Panc1 (cell line): ENCODE measurements at regions not wholly inside any gene's neighbourhood (a gene's known extent, or its start where the extent isn't known, plus 50 kb on each side); places are given as distances from the start of the nearest gene placed in this dataset.

ENCODE experiments used
- ATAC-seq: fragments of 200-7000 bp; cut with Tn5 transposase; 2 replicates; pipeline ENCODE4 v1.9.1; 2020; ENCODE audit warnings: mild to moderate bottlenecking, moderate library complexity
- BruUV-seq: library from RNA; stranded (reverse); fragments of 400-500 nt; replicated peaks from 2 replicates; lab custom pipeline; 2021; lab: Mats Ljungman, UMichigan
- CTCF ChIA-PET: fragments of 300-600 bp; sonication (Branson Sonifier 250); formaldehyde crosslinking; loops from one replicate; lab custom pipeline; 2022; ENCODE audit warnings: antibody characterized with exemption; lab: Charles Lee
- POLR2A ChIA-PET: fragments of 300-600 bp; sonication (Branson Sonifier 250); formaldehyde crosslinking; loops from one replicate; lab custom pipeline; 2022; ENCODE audit warnings: antibody characterized with exemption; lab: Charles Lee
- DNase-seq: peaks from one replicate; pipeline ENCODE4 v3.0.0-alpha.2; 2010; ENCODE audit warnings: low read depth, low spot score
- H3K27ac ChIP-seq: 2 replicates; pipeline ENCODE4 v1.5.1; 2011; ENCODE audit warnings: mild to moderate bottlenecking, low read length, inconsistent platforms
- H3K27me3 ChIP-seq: fragments of 200-500 bp; sonication (Bioruptor generic); 2 replicates; pipeline ENCODE4 v1.6.0; 2014; ENCODE audit warnings: low read length, inconsistent platforms; ENCODE audit not compliant: control insufficient read depth, insufficient read depth
- H3K36me3 ChIP-seq: fragments of 200-500 bp; sonication (Bioruptor generic); 2 replicates; pipeline ENCODE4 v1.5.1; 2014; ENCODE audit warnings: inconsistent platforms, mild to moderate bottlenecking, low read length, moderate library complexity; ENCODE audit not compliant: control insufficient read depth, insufficient read depth
- H3K4me1 ChIP-seq: 2 replicates; pipeline ENCODE4 v1.5.1; 2011; ENCODE audit warnings: inconsistent platforms, mild to moderate bottlenecking, low read length, moderate library complexity; ENCODE audit not compliant: control insufficient read depth, insufficient read depth
- H3K4me3 ChIP-seq, 2 experiments: 2 replicates each; pipeline ENCODE4 v1.5.1; 2011 to 2012; ENCODE audit warnings: low read depth in 2 of 2, low read length in 2 of 2, mild to moderate bottlenecking in 2 of 2, inconsistent platforms in 1 of 2, moderate library complexity in 1 of 2
- H3K9me3 ChIP-seq: fragments of 200-500 bp; sonication (Bioruptor generic); 2 replicates; pipeline ENCODE4 v1.5.1; 2014; ENCODE audit warnings: low read depth, mild to moderate bottlenecking, inconsistent platforms, low read length, moderate library complexity; ENCODE audit not compliant: control insufficient read depth, insufficient read depth
- CTCF ChIP-seq: fragments of 450-650 bp; IDR thresholded peaks from 2 replicates; pipeline ENCODE4 v1.5.1; 2017; ENCODE audit warnings: mild to moderate bottlenecking
- POLR2AphosphoS5 ChIP-seq: IDR thresholded peaks from 2 replicates; pipeline ENCODE4 v1.6.1; 2012; ENCODE audit warnings: mild to moderate bottlenecking, low read depth, low read length, moderate library complexity
- REST ChIP-seq, 2 experiments: IDR thresholded peaks; 2 replicates each; pipeline ENCODE4 v1.6.1; 2011 to 2012; ENCODE audit warnings: low read depth in 2 of 2, control low read depth in 1 of 2, low read length in 1 of 2, mild to moderate bottlenecking in 1 of 2, moderate library complexity in 1 of 2; ENCODE audit not compliant: insufficient read depth in 1 of 2
- SIN3A ChIP-seq: IDR thresholded peaks from 2 replicates; pipeline ENCODE4 v1.6.1; 2012; ENCODE audit warnings: low read depth, mild to moderate bottlenecking, low read length, moderate library complexity, borderline replicate concordance; ENCODE audit not compliant: insufficient read depth
- TCF7L2 ChIP-seq: IDR thresholded peaks from 2 replicates; pipeline ENCODE4 v1.6.1; 2011; ENCODE audit warnings: mild to moderate bottlenecking, low read depth, low read length, inconsistent platforms
- in situ Hi-C: cut with HindIII; loops from 2 replicates; pipeline ENCODE4 v1.10.0; 2016; ENCODE audit warnings: low sequenced_read_pairs, low pct_unique_long_range_greater_than_20kb
- intact Hi-C: fragments of 100-400 bp; cut with micrococcal nuclease; formaldehyde crosslinking; loops from one replicate; pipeline ENCODE4 v1.10.0; 2022; ENCODE audit not compliant: unreplicated experiment

- Histone ChIP-seq H3K27me3 (no peaks in the 10 kb centered on the region), H3K9me3 (no peaks in the 10 kb centered on the region), H3K27ac (no peak overlapping the region), H3K4me1 (no peaks in the 10 kb centered on the region; the same call in 1 of the 2 replicates), H3K4me3 (no peak overlapping the region), H3K36me3 (no peaks in the 10 kb centered on the region; the same call in 1 of the 2 replicates)
- DNase-seq (no peak), ATAC-seq (no peak)
- TF ChIP-seq POLR2AphosphoS5: no peak
- no peak for TF ChIP-seq TCF7L2
- no peak for TF ChIP-seq CTCF
- no peak for TF ChIP-seq REST (IDR thresholded peaks at IDR 0.05; ENCODE audit: insufficient read depth in 1 of 2, low read depth in 2 of 2, low read length in 1 of 2)
- TF ChIP-seq SIN3A: no peak
- no TSS peak for BruUV-seq
- ChIA-PET POLR2A (no interaction called here), CTCF (no interaction called here)
- in situ Hi-C loops: no loop called here
- intact Hi-C loops: no loop called here
These were observed 270.8 kb upstream of the RGS6 start for GRCh38 chr14:71661441-71661840.

- DNase-seq: no peak
- ATAC-seq: no peak
- no peak overlapping the region for H3K4me3 ChIP-seq
- no peak for TF ChIP-seq SIN3A
- no peak for TF ChIP-seq CTCF
- no peak for TF ChIP-seq TCF7L2
- no peak for TF ChIP-seq REST (IDR thresholded peaks at IDR 0.05; ENCODE audit: insufficient read depth in 1 of 2, low read depth in 2 of 2, low read length in 1 of 2)
- TF ChIP-seq POLR2AphosphoS5: no peak
- no peak overlapping the region for H3K27ac ChIP-seq
- in situ Hi-C loops (no loop called here), intact Hi-C loops (no loop called here)
- CTCF ChIA-PET: no interaction called here
- BruUV-seq: no TSS peak
- H3K27me3 ChIP-seq: no peaks in the 10 kb centered on the region
- H3K4me1 ChIP-seq: no peaks in the 10 kb centered on the region; the same call in 1 of the 2 replicates
- H3K36me3 ChIP-seq: no peaks in the 10 kb centered on the region; the same call in 1 of the 2 replicates
- POLR2A ChIA-PET: no interaction called here
- no peaks in the 10 kb centered on the region for H3K9me3 ChIP-seq
These were observed 269.9 kb upstream of the RGS6 start for GRCh38 chr14:71662291-71662790.
